Adipocyte (in vitro differentiated cells): ENCODE measurements at regions not wholly inside any gene's neighbourhood (a gene's known extent, or its start where the extent isn't known, plus 50 kb on each side); places are given as distances from the start of the nearest gene placed in this dataset.

ENCODE experiments used
- DNase-seq: peaks from one replicate; pipeline ENCODE4 v3.0.0-alpha.2; 2015; ENCODE audit warnings: low read depth
- H3K27me3 ChIP-seq: replicated peaks from 2 replicates; pipeline ENCODE4 v1.7.0; 2013; ENCODE audit warnings: mild to moderate bottlenecking, low read length, moderate library complexity; ENCODE audit not compliant: control insufficient read depth, insufficient read depth
- H3K36me3 ChIP-seq: 2 replicates; pipeline ENCODE4 v1.7.0; 2013; ENCODE audit warnings: low read length, mild to moderate bottlenecking, moderate library complexity; ENCODE audit not compliant: control insufficient read depth, insufficient read depth, severe bottlenecking
- H3K4me1 ChIP-seq: 2 replicates; pipeline ENCODE4 v1.7.0; 2013; ENCODE audit warnings: mild to moderate bottlenecking, low read length, moderate library complexity; ENCODE audit not compliant: control insufficient read depth, insufficient read depth
- H3K4me3 ChIP-seq: 2 replicates; pipeline ENCODE4 v1.7.0; 2013; ENCODE audit warnings: mild to moderate bottlenecking, low read length, moderate library complexity
- H3K9ac ChIP-seq: 2 replicates; pipeline ENCODE4 v1.7.0; 2013; ENCODE audit warnings: mild to moderate bottlenecking, low read length, moderate library complexity
- H3K9me3 ChIP-seq: 2 replicates; pipeline ENCODE4 v1.7.0; 2013; ENCODE audit warnings: mild to moderate bottlenecking, low read length, moderate library complexity; ENCODE audit not compliant: control insufficient read depth

DNA sequence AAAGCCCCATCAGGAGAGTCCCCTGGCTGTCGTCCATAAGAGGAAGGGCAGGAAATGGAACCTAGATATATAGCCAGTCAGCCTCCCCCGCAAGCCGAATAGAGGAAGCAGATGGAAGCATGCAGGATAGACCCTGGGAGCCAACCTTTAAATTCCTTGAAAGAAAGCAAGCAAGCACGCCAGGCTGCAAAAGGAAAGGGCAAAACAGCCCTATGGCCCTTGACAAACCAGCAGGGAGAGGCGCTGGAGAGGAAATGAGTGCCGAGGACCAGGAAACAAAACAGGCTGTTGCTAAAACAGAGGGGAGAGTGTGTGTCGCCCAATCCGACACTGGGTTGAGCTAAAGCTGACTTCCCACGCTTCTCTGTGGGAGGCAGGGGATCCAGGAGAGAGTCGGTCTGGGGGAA, 203.5 kb upstream of the MTNR1B start:
- no peak for DNase-seq
- H3K36me3 ChIP-seq = no peaks in the 10 kb centered on the region
- H3K4me1 ChIP-seq = peaks cover 24% of the 10 kb centered on the region
- peak overlapping the region; percentile 39 for H3K4me3 ChIP-seq
- peaks cover 10% of the 10 kb centered on the region for H3K27me3 ChIP-seq
- no peaks in the 10 kb centered on the region for H3K9me3 ChIP-seq
- no peak overlapping the region for H3K9ac ChIP-seq

DNA sequence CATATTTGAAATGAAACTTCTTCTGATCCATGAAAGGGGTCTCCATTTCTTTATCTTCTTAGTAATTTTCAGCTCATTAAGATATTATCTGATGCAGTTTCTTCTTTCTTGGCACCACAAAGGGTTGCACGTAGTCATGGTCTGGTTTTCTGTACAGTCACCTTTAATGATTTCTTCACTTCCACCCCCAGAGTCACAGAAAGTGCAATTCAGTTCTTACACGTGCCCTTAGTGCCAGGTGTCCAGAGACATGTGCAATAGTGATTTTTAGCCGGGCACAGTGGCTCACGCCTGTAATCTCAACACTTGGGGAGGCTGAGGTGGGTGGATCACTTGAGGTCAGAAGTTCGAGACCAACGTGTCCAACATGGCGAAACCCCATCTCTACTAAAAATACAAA, 202.8 kb upstream of the MTNR1B start:
- no peak for DNase-seq
- H3K4me3 ChIP-seq = no peak overlapping the region
- H3K27me3 ChIP-seq = peaks cover 10% of the 10 kb centered on the region
- H3K36me3 ChIP-seq = no peaks in the 10 kb centered on the region
- peaks cover 24% of the 10 kb centered on the region for H3K4me1 ChIP-seq
- no peak overlapping the region for H3K9ac ChIP-seq
- H3K9me3 ChIP-seq = no peaks in the 10 kb centered on the region

DNA sequence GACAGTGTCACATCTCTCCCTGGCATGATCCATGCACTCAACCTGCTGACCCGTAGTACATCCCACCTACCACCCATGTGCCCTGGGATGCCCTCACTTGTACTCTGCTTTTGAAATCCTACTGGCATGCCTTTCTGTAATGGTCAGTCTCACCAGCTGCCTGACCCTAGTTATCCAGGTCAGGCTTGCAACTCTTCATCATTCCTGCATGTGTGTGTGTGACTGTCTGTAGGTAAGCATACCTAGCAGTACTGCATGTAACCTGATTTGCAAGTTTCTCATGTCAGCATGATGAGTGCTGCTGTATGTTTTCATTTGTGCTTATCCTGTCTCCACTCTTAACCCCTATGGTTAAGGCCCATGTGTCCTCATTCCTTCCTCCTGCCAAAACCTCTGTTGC, 202.0 kb upstream of the MTNR1B start:
- H3K9me3 ChIP-seq = no peaks in the 10 kb centered on the region
- no peaks in the 10 kb centered on the region for H3K36me3 ChIP-seq
- H3K4me1 ChIP-seq = peaks cover 24% of the 10 kb centered on the region
- no peak overlapping the region for H3K9ac ChIP-seq
- no peak overlapping the region for H3K4me3 ChIP-seq
- peaks cover 10% of the 10 kb centered on the region for H3K27me3 ChIP-seq
- no peak for DNase-seq

GRCh38 chr11:92768121-92768840, 201.2 kb upstream of the MTNR1B start:
- Histone ChIP-seq H3K27me3 (peaks cover 8% of the 10 kb centered on the region), H3K36me3 (no peaks in the 10 kb centered on the region), H3K9ac (peak overlapping the region; percentile 5), H3K4me1 (peaks cover 24% of the 10 kb centered on the region), H3K9me3 (no peaks in the 10 kb centered on the region), H3K4me3 (peak overlapping the region; percentile 47)
- no peak for DNase-seq

- peak overlapping the region; percentile 75 for H3K9ac ChIP-seq
- peaks cover 24% of the 10 kb centered on the region for H3K4me1 ChIP-seq
- H3K9me3 ChIP-seq = no peaks in the 10 kb centered on the region
- peak overlapping the region; percentile 47 for H3K4me3 ChIP-seq
- no peak for DNase-seq
- no peaks in the 10 kb centered on the region for H3K36me3 ChIP-seq
- H3K27me3 ChIP-seq = peaks cover 2% of the 10 kb centered on the region
These were observed 200.3 kb upstream of the MTNR1B start for GRCh38 chr11:92769112-92769511.

GRCh38 chr11:92770419-92770818, 199.0 kb upstream of the MTNR1B start:
- peaks cover 24% of the 10 kb centered on the region for H3K4me1 ChIP-seq
- DNase-seq = no peak
- H3K27me3 ChIP-seq = no peaks in the 10 kb centered on the region
- no peaks in the 10 kb centered on the region for H3K36me3 ChIP-seq
- H3K9ac ChIP-seq = no peak overlapping the region
- H3K4me3 ChIP-seq = no peak overlapping the region
- H3K9me3 ChIP-seq = no peaks in the 10 kb centered on the region

- DNase-seq = no peak
- Histone ChIP-seq H3K36me3 (no peaks in the 10 kb centered on the region), H3K4me1 (peaks cover 24% of the 10 kb centered on the region), H3K27me3 (no peaks in the 10 kb centered on the region), H3K4me3 (no peak overlapping the region), H3K9me3 (no peaks in the 10 kb centered on the region), H3K9ac (no peak overlapping the region)
These were observed 198.5 kb upstream of the MTNR1B start for GRCh38 chr11:92770981-92771380.

GRCh38 chr11:92771701-92772100, 197.8 kb upstream of the MTNR1B start:
- Histone ChIP-seq H3K4me3 (no peak overlapping the region), H3K36me3 (no peaks in the 10 kb centered on the region), H3K27me3 (no peaks in the 10 kb centered on the region), H3K9me3 (no peaks in the 10 kb centered on the region), H3K4me1 (peaks cover 24% of the 10 kb centered on the region), H3K9ac (no peak overlapping the region)
- DNase-seq = no peak

- H3K4me3 ChIP-seq = no peak overlapping the region
- no peaks in the 10 kb centered on the region for H3K36me3 ChIP-seq
- H3K9ac ChIP-seq = no peak overlapping the region
- H3K4me1 ChIP-seq = no peaks in the 10 kb centered on the region
- no peaks in the 10 kb centered on the region for H3K9me3 ChIP-seq
- no peaks in the 10 kb centered on the region for H3K27me3 ChIP-seq
- no peak for DNase-seq
These were observed 194.3 kb upstream of the MTNR1B start for GRCh38 chr11:92775003-92775676.

- no peak for DNase-seq
- Histone ChIP-seq H3K36me3 (no peaks in the 10 kb centered on the region), H3K4me1 (no peaks in the 10 kb centered on the region), H3K9ac (no peak overlapping the region), H3K4me3 (no peak overlapping the region), H3K9me3 (no peaks in the 10 kb centered on the region), H3K27me3 (no peaks in the 10 kb centered on the region)
These were observed 192.8 kb upstream of the MTNR1B start for GRCh38 chr11:92776676-92777075.

DNA sequence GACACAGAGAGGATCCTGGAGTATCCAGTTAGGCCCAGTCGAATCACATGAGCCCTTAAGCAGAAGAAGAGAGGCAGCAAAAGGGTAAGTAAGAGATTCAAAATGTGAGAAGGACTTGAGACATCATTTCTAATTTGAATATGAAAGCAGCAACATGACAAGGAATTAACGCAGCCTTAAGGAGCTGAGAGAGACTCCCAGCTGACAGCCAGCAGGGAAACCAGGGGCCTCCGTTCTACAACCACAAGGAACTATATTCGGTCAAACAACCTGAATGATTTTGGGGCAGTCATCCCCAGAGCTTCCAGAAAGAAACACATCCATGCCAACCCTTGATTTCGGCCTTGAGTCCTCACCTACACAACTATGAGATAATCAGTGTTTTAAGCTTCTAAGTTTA, 189.7 kb upstream of the MTNR1B start:
- Histone ChIP-seq H3K9ac (no peak overlapping the region), H3K27me3 (no peaks in the 10 kb centered on the region), H3K4me3 (no peak overlapping the region), H3K9me3 (no peaks in the 10 kb centered on the region), H3K36me3 (no peaks in the 10 kb centered on the region), H3K4me1 (no peaks in the 10 kb centered on the region)
- no peak for DNase-seq
